ENCODE measurements at regions not wholly inside any gene's neighbourhood (a gene's known extent, or its start where the extent isn't known, plus 50 kb on each side); places are given as distances from the start of the nearest gene placed in this dataset.

DNA sequence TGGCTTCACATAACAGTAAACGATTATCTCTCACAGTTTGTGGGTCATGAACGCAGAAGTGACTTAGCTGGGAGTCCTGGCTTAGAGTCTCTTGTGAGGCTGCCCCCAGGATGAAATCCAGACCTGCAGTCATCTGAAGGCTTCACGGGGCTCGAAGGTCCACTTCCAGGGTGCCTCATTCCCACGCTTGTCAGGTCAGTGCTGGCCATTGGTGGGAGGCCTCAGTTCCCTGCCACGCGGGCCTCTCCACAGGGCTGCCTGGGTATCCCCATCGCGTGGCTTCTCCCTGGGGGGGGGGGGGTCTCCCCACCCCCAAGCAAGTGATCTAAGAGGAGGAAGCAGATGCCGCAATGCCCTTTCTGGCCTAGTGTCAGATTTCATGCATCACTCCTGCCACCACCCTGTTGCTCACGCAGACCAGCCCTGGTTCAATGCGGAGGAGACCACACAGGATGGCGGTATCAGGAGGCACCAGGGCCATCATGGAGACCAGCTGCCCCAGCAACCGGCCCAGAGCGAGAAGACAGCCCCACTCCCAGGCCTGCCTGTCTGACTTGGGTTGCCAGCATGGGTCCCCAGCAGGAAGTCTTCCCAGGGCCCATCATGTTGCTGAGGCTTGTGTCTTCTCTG, 77.3 kb upstream of the CDH5 start:
- no peak for DNase-seq

DNA sequence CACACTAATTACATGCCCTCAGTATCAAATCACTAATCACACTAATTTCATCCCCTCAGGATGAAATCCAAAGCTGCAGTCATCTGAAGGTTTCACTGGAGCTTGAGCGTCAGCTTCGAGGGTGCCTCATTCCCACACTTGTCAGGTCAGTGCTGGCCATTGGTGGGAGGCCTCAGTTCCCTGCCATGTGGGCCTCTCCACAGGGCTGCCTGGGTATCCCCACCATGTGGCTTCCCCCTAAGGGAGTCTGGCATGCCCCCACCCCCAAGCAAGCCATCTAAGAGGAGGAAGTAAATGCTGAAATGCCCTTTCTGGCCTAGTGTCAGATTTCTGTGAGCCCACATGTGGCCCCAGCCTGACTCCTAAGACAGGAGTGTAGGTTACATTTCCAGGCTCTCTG, 78.6 kb upstream of the CDH5 start:
- DNase-seq, result no peak

DNA sequence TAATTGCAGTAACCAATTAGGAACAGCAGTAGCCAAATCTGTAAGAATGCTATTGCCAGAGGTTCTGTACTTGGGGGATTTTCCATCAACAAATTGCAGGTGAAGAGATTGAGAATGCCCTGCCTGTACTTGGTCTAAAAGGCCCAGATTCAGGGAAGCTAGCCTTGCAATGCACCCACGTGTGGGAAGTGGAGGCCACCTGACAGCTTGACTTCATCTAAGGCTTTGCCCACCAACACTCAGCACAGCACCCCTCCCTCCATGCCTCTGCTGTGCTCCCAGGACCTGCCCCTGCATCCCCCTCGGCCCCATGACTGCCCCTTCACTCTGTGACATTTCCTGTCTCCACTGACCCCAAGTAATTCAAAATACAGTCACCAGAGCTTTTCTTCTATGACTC, 79.1 kb upstream of the CDH5 start:
- DNase-seq, result no peak

DNA sequence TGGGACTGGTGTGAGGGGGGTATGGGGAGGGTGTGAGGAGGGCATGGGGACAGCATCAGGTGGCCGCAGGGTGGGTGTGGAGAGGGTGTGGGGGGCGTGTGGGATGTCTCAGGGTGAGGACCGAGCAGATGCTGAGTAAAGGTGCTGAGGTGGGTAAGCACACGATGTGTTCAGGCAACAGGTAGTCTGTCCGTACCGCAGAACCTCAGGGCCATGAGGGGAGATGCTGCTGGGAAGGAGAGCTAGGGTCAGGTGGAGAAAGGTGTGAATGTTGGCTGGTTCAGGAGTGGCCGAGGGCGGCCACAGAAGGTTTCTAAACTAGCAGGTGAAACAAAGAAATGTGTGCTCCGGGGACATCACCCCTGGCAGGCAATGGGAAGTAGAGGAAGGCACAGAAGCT, 80.0 kb upstream of the CDH5 start:
- no peak for DNase-seq

DNA sequence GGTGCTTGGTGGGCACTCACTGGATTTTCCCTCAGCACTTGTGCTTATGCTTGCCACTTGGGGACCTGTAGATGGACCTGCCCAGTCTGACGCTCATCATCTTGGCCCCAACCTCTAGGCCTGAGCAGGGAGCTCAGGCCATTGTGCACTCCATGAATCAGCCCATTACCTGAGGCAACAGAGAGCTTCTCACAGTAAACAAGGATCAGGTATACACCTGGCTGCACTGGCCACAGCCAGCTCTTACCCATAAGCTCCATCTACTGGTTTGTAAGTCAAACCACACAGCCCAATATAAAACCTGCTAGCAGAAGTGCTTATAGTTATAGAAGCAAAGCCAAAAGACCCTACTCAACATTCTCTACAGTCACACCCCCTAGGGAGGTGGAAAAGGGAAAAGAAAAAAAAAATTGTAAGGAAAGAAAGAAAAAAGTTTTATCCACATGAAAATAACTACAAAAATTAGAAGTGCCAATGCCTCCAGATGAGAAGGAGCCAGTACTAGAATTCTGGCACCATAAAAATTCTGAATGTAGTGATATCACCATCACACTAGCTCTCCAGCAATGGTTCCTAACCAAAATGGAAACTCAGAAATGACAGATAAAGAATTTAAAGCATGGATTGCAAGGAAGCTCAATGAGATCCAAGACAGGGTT, 87.8 kb upstream of the CDH5 start:
- peak in 1 of 2 experiments; percentile 1 for DNase-seq

DNA sequence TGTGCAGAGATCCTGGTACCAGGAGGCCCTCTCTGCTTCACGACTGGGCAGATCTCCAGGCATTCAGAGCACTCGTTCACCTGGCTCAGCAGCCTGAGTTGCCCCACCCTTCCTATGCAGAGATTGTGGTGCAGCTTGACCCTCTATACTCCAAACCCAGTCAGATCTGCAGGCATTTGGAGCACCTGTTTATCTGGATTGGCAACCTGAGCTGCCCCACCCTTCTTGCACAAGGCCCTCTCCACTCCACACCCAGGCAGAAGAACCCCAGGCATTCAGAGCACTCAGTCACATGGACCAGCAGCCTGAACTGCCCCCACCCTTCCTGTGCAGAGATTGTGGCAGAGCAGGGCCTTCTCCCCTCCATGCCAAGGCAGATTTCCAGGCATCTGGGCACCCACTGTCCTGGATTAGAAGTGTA, 88.4 kb upstream of the CDH5 start:
- no peak for DNase-seq

DNA sequence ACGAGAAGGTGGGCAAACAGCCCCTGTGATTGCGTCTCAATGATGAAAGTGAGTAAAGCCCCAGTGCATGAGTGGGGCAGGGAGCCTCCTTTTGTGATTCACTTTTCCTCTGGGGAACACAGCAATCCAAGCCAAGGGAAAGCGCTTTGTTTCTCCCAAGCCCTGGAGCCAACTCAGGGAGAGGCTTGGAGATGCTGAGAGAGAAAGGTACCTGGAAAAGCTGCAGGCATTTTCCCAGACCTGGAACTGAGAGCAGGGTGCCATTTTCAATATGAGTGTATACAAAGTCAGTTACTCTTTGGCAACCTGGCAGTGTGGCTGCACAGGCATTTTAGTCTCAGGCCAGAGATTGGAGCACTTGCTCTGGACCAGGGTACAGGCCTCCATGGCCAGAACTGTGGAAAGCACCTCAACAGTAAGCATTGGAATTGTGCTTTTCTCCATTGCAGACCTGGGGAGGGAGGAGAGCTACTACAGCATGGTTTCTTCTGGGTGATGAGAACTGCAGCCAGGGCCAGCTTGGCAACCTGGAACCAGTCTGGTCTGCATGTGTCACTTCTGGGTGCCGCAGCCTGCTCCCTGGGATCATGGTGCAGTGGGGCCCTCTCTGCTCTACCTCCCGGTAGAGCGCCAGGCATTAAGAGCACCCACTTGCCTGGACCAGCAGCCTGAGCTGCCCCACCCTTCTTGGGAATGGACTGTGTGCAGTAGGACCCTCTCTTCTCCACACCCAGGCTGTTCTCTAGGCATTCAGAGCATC, 89.0 kb upstream of the CDH5 start:
- DNase-seq, result no peak

DNA sequence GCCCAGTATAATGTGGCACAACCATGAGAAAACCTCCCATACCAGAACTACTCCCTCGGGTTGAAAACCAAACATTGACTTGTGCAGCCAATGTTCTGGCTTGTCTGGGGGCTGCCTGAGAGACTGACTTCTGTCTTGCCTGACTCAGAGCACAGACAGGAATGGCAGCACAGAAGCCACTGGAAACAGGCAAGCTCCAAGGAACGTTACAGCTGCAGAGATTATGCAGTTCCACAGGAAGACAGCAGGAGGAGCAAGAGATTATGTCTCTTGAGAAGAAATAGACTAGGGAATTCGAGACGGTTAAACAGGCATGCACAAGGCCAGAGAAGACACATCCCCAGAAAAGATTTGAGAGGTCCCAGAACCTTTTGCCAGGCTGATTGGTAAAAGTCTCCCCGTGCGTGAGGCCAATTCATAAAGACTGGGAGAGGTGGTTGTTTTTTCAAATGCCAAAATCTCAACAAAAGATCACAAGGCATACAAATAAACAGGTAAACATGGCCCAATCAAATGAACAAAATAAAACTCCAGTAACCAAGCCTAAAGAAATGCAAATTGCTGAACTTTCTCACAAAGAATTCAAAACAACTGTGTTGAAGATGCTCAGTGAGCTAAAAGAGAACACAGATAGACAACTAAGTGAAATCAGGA, 90.6 kb upstream of the CDH5 start:
- peak; percentile 14 to 70 for DNase-seq

DNA sequence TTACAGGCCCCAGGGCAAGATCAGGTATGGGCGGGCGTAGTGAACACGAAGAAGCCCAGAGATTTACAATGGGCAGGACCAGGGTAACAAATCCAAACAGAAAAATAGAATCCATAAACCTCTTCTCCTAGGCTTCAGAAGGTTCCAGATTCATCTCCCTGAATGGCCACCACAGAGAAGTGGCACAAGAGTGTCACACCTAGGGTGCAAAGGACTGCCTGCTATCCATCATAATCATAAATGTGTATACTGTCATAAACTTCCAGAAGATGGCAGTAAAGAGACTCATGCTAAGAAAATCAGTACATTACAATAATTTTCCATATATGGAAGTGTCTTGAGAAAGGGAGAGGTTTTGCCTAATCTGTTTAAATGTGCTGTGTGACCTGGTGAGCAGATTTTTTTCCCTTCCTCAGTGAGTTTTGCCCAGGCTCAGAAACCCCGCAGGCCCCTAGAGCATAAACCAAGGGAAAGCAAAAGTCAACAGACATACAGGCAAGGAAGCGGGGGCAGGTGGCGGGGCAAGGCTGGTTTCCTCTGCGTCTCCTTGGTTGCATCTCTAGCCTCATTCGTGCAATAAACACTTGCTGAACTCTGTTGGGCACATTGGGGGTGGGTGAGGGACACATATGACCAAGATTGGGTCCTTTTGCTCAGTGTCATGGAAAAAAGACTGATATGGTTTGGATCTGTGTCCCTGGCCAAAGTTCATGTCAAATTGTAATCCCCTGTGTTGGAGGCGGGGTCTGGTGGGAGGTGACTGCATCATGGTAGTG, 92.0 kb upstream of the CDH5 start:
- peak in 1 of 2 experiments; percentile 64 for DNase-seq

DNA sequence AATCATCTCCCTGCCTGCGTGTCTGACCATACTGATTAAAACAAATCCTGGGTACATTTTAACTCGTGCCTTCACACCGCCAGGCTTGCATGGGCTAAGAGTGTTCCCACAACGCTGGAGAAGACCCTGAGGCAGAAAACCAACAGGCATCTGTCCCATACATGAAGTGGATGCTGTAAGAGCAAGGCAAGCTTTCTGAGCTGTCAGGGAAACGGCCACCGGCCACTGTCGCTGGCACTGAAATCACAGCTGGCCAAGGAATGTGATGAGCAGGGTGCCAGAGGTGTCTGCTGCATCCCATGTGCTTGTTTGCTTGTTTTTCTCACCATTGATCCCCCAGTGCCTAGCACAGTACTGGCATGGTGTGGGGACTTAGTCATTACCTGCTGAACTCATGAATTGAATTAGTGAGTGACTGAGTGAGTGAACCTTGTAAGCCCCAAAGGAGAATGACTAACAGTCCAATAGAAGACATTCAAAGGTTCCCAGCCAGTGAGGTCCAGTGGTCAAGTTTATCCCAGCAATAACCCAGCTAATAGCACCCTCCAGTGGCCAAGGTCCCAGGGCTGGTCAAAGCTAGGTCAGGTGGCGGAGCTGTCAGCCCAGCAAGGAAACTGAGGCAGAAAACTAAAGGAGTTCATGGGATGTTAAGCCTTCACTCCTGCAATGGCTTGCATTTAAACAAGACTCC, 92.7 kb upstream of the CDH5 start:
- DNase-seq, result no peak

DNA sequence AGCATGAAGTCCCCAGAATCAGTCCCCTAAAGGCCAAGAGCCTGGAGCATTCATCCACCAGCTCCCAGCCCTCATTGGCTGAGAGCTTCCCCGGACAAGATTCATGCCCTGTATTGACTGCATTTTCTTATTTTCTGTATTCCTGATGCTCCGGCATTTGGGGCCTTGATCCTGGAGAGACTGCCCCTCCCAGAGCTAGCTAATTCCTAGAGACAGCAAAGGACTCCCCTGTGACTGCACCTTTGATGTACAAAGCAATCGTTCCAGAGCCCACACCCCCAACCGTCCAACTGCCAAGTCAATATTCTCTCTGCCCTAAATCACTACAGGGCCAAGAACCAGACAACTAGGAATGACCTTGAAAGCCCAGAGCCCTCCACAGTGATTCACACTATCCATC, 93.4 kb upstream of the CDH5 start:
- no peak for DNase-seq

DNA sequence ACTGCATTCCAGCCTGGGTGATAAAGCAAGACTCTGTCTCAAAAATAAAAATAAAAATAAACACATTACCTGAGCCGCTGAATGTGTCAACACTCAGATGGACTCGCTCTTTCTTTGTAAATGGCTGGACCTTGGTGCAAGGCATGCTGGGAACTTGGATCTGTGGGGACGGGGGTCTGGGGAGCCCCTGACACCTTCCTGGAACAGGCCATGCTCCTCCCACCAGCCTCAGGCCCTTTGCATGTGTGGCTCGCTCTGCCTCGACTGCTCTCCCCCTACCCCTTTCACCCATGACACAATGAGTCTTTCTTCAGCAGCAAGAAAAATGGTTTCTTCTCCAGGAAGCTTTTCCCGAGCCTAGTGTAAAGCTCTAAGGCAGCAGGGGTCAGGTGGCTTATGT, 94.0 kb upstream of the CDH5 start:
- DNase-seq, result no peak

DNA sequence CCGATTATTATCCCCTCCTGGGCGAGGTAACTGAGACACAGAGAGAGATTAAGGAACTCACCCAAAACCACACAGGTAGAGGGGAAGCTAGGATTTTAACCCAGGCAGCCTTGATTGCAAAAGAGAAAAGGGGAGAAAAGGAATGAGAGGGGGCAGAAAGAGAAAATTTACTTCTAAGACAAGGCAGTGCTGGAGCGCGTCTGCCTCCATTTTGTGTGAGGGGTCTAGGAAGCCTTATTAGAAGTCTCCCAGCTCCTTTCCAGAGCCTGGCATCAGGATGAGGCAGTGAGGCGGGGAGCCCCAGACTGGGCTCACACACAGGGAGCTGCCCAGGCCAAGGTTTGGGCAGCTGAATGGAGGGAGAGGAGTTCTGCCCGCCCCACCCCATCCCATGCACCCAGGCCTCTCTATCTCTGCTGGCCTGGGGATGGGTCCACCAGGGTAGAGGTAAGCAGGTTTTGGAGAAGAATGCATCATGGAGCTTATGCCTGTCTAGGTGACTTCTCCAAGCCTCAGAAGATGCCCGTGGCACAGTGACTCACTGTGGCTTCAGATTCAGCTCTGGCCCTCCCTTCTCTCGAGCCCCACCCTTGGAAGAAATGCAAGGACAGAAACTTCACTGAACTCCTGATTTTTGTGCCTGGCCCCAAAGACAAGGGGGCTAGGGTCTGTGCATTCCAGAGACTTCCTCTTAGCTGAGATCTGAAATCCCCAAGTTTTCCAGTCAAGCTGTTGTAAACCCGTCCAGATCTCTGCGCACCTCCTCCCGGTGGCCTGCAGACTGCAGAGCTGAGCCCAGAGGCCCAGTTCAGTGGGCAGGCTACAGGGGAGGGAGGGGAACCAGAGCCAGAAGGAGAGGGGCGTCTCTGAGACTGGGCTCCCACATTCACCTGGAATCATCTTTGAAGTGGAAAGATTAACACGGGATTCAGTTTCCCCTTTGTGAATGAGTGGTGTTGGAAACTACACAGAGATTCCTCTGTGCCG, 95.1 kb upstream of the CDH5 start:
- no peak for DNase-seq

DNA sequence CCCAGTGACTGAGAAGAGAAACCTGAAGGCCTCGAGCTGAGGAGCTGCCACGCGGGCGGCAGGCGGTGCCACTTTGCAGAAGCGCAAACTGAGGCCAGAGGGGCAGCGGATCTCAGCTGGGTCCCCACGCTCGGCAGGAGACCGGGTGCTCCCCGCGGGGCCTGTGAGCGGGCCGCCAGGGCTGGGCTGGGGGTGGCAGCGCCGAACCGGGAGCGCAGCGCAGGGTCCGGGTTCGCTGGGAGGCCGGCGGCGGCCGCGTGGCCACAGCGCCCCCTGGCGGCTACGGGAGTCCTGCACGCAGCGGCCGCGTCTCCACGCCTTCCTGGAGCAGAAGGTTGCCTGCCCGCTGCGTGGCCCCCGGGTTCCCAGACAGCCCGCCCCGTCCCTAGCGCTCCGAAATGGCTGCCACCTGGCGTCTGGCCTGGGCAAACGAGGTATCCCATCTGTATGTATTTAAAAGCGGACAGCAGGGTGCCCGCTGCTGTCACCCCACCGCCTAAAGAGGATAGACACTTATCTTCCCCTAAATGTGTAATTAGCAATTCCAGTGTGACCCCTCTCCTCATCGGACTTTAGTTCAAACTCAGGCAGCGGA, 96.1 kb upstream of the CDH5 start:
- DNase-seq, result peak in 1 of 2 experiments; percentile 65

DNA sequence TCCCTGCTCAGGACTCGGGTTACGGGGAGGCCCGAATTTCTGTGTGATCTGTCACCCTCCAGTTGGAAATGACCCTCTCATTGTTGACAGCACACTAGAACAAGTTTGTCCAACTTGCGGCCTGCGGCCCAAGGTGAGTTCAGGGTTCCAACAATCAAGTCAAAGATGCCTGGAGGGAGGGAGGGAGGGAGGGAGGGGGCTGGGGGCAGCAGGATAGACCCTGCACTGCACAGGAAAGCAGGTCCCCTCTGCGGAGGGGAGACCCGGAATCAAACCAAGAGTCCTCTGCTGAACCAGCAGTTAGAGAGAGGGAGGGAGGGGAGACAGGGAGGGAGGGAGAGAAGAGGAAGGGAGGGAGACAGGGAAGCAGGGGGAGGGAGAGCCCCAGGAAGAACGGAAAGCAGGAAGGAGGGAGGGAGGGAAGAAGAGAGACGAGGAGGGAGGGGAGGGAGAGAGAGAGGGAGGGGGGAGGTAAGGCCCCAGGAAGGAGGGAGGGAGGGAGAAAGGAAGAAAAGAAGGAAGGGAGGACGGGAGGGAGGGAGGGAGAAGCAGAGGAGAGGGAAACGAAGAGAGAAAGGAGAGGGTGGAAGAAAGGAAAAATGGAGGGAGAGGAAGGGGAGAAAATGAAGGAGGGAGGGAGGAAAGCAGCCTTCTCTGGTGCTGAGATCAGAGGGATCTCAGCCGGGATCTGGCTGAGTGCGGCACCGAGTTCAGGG, 96.7 kb upstream of the CDH5 start:
- DNase-seq, result no peak

DNA sequence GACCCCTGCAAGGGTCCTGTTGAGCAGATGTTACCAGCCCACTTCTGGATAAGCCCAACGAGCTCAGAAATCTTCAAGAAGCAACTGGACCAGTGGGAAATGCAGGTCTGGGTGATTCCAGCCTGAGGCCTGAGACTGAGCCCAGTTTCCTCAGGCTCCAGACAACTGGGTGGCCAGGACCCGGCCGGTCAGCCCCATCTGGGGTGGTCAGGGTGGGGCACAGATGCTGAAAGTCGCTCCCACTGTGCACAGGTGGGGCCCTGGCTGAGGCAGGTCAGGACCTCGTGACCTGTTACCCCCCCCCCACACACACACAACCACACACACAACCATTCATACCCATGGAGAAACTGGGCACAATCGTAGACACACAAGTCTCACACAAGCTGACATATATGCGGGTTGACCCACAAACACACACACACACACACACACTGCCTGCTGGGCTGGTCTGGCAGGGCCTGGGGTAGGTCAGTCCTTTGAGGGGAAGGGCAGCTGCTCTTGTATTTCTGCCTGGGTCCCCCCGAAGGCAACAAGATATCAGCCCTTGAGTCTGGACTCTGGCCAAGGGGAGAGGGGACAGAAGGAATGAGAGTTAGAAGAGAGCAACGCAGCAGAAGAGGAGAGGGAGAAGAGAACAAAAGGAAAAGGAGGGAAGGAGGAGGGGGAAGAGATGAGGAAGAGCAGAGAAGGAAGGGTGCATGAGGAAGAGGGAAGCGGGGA, 99.0 kb upstream of the CDH5 start:
- no peak for DNase-seq

DNA sequence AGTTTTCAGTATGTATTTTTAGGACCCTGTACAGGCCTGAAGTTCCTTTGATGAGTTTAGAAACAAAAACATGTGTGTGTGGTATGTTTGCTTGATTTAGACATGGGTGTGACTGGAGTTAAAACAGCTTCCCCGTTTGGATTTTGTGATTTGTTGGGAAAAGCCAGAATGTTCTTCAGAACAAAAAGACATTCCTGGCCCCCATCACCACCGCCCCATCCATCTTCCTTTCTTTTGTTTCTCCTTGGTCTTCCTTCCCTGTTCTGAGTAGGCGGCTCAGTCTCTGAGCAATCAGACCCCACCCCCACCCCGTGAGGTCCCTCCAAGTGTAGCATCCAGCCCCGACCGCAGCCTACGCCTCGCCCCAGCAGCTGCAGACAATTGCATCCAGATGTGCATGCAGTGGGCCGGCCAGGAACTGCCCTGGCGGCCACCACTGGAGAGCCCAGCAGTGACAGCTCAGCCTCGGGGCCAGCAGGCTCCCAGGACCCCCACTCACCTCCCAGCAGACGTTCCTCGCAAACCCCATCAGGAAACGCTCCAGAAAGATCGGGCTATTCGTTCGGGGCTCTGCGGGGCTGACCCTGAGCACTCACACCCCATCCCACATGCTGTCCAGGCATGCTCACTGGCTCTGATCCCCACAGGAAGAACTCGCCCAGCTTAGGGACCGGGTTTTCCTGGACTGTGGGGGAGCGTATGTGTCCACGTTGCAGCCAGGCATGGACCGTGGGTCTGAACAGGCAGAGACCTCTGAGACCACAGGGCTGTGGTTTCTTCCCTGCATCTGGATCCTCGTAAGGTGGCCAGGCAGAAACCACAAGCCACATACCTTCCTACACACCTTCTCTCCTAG, 99.8 kb upstream of the CDH5 start:
- no peak for DNase-seq

DNA sequence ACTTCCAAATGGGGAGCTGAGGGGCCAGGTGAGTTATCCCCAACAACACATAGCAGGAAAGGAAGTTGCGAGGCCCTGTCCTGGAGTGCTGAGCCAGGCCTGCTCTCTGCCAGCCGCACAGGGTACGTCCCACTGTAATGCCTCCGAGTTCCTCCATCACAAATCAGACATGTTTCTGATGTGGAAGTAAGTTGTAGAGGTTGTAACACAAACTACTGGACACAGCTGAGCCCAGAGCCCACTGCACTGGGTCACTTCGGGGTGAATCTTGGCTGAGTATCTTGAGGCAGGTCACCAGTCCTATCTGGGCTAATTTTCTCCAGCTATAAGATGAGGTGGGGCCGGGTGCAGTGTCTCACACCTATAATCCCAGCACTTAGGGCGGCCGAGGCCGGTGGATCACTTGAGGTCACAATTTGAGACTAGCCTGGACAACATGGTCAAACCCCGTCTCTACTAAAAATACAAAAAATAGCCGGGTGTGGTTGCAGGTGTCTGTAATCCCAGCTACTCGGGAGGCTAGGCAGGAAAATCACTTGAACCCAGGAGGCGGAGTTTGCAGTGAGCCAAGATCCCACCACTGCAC, 100.8 kb upstream of the CDH5 start:
- no peak for DNase-seq

Data from NCI-H526 (cell line).